H1 (cell line): ENCODE measurements at regions not wholly inside any gene's neighbourhood (a gene's known extent, or its start where the extent isn't known, plus 50 kb on each side); places are given as distances from the start of the nearest gene placed in this dataset.

Experiments
- CTCF ChIA-PET: fragments of 300-600 bp; sonication (Branson Sonifier 250); formaldehyde crosslinking; loops from one replicate; lab custom pipeline; 2021; ENCODE audit not compliant: partially characterized antibody; lab: Charles Lee
- POLR2A ChIA-PET: fragments of 300-600 bp; sonication (Branson Sonifier 250); formaldehyde crosslinking; loops from one replicate; lab custom pipeline; 2021; ENCODE audit warnings: inconsistent platforms; ENCODE audit not compliant: partially characterized antibody; lab: Charles Lee
- DNase-seq, 2 experiments: peaks; one replicate each; pipeline versions ENCODE4 v3.0.0 to v3.0.0-alpha.2; 2010 to 2022; ENCODE audit warnings: low spot score in 2 of 2, low read depth in 1 of 2, mixed read lengths in 1 of 2
- FAIRE-seq: peaks from 2 replicates; lab custom pipeline; 2011; peaks lifted over from hg19 to GRCh38; lab: Jason Lieb, UNC
- H2AFZ ChIP-seq: 2 replicates; pipeline ENCODE4 v1.8.1; 2012; ENCODE audit warnings: low read length, inconsistent platforms
- H2AK5ac ChIP-seq: 2 replicates; pipeline ENCODE4 v1.6.1; 2013; ENCODE audit warnings: low read depth, low read length
- H2BK120ac ChIP-seq: replicated peaks from 2 replicates; pipeline ENCODE3; 2013; ENCODE audit warnings: low read depth, low read length, inconsistent platforms
- H2BK12ac ChIP-seq: 2 replicates; pipeline ENCODE4 v1.6.1; 2013; ENCODE audit warnings: low read depth, low read length
- H2BK15ac ChIP-seq: 2 replicates; pipeline ENCODE4 v1.6.1; 2013; ENCODE audit warnings: low read length
- H2BK20ac ChIP-seq: 2 replicates; pipeline ENCODE4 v1.6.1; 2013; ENCODE audit warnings: low read length
- H2BK5ac ChIP-seq: 2 replicates; pipeline ENCODE4 v1.6.1; 2013; ENCODE audit warnings: low read depth, low read length
- H3K14ac ChIP-seq: 2 replicates; pipeline ENCODE4 v1.6.1; 2013; ENCODE audit warnings: inconsistent platforms; ENCODE audit not compliant: insufficient read length
- H3K18ac ChIP-seq: 2 replicates; pipeline ENCODE4 v1.6.1; 2013; ENCODE audit warnings: low read length; ENCODE audit errors: extremely low read depth
- H3K23ac ChIP-seq: 2 replicates; pipeline ENCODE4 v1.6.1; 2013; ENCODE audit warnings: inconsistent platforms; ENCODE audit not compliant: insufficient read length
- H3K23me2 ChIP-seq: 2 replicates; pipeline ENCODE4 v1.6.1; 2013; ENCODE audit warnings: low read depth, low read length
- H3K27ac ChIP-seq: 2 replicates; pipeline ENCODE4 v1.6.1; 2011; ENCODE audit warnings: low read depth, low read length, inconsistent platforms
- H3K27me3 ChIP-seq, 4 experiments: replicated peaks in 1 of 4; 1 replicate in 1 of 4; 2 replicates in 3 of 4; pipeline versions ENCODE4 v1.6.1 to v1.8.1; 2011 to 2013; ENCODE audit warnings: low read length in 3 of 4, mild to moderate bottlenecking in 3 of 4, inconsistent platforms in 2 of 4, mixed read lengths in 2 of 4, moderate library complexity in 1 of 4; ENCODE audit not compliant: control insufficient read depth in 3 of 4, insufficient read depth in 3 of 4; ENCODE audit errors: extremely low read depth in 1 of 4
- H3K36me3 ChIP-seq, 4 experiments: 2 replicates each; pipeline versions ENCODE4 v1.6.1 to v1.8.1; 2011 to 2013; ENCODE audit warnings: mild to moderate bottlenecking in 4 of 4, low read length in 3 of 4, moderate library complexity in 2 of 4, control low read depth in 1 of 4, inconsistent platforms in 1 of 4; ENCODE audit not compliant: insufficient read depth in 4 of 4, control insufficient read depth in 2 of 4
- H3K4ac ChIP-seq: replicated peaks from 2 replicates; pipeline ENCODE3; 2013; ENCODE audit warnings: low read length, low read depth, mixed read lengths, inconsistent platforms; ENCODE audit not compliant: insufficient read length
- H3K4me1 ChIP-seq, 4 experiments: replicated peaks in 1 of 4; 1 replicate in 1 of 4; 2 replicates in 3 of 4; pipeline versions ENCODE4 v1.6.1 to v1.8.1; 2011 to 2013; ENCODE audit warnings: low read length in 3 of 4, inconsistent platforms in 2 of 4, mixed read lengths in 1 of 4; ENCODE audit not compliant: insufficient read depth in 4 of 4, control insufficient read depth in 3 of 4
- H3K4me2 ChIP-seq, 2 experiments: 2 replicates each; pipeline versions ENCODE4 v1.6.1 to v1.8.1; 2011 to 2013; ENCODE audit warnings: low read depth in 2 of 2, low read length in 2 of 2, control low read depth in 1 of 2, inconsistent platforms in 1 of 2, mild to moderate bottlenecking in 1 of 2; ENCODE audit not compliant: insufficient read depth in 1 of 2
- H3K4me3 ChIP-seq, 4 experiments: fragments of 200-600, 300-600 bp in 1 of 4; sonication (generic), shearing (Covaris generic), sonication (Bioruptor Twin) in 1 of 4; 2 replicates each; pipeline versions ENCODE4 v1.5.1 to v1.8.1; 2011 to 2016; ENCODE audit warnings: low read length in 4 of 4, low read depth in 3 of 4, control low read depth in 2 of 4, inconsistent platforms in 2 of 4, mild to moderate bottlenecking in 2 of 4, mixed read lengths in 1 of 4, moderate library complexity in 1 of 4; ENCODE audit not compliant: insufficient read depth in 2 of 4; ENCODE audit errors: extremely low read depth in 1 of 4
- H3K56ac ChIP-seq: replicated peaks from 2 replicates; pipeline ENCODE3; 2013; ENCODE audit warnings: low read depth, mild to moderate bottlenecking, mixed read lengths, low read length, inconsistent platforms; ENCODE audit not compliant: insufficient read length
- H3K79me1 ChIP-seq: 2 replicates; pipeline ENCODE4 v1.6.1; 2013; ENCODE audit warnings: low read depth, low read length, control low read depth
- H3K79me2 ChIP-seq, 2 experiments: 2 replicates each; pipeline versions ENCODE4 v1.6.1 to v1.8.1; 2012 to 2013; ENCODE audit warnings: low read length in 2 of 2, mild to moderate bottlenecking in 2 of 2, inconsistent platforms in 1 of 2; ENCODE audit not compliant: insufficient read depth in 2 of 2, control insufficient read depth in 1 of 2
- H3K9ac ChIP-seq, 4 experiments: replicated peaks in 1 of 4; 1 replicate in 1 of 4; 2 replicates in 3 of 4; pipeline versions ENCODE4 v1.6.1 to v1.8.1; 2011 to 2013; ENCODE audit warnings: low read depth in 3 of 4, low read length in 3 of 4, control low read depth in 2 of 4, mild to moderate bottlenecking in 2 of 4, moderate library complexity in 2 of 4, inconsistent platforms in 1 of 4; ENCODE audit errors: extremely low read depth in 1 of 4
- H3K9me3 ChIP-seq, 2 experiments: 2 replicates each; pipeline versions ENCODE4 v1.6.1 to v1.8.1; 2012 to 2013; ENCODE audit warnings: mild to moderate bottlenecking in 2 of 2, moderate library complexity in 2 of 2, control low read depth in 1 of 2, inconsistent platforms in 1 of 2, low read depth in 1 of 2, low read length in 1 of 2, mixed read lengths in 1 of 2; ENCODE audit not compliant: insufficient read depth in 2 of 2
- H4K20me1 ChIP-seq, 2 experiments: replicated peaks in 1 of 2; 2 replicates each; pipeline versions ENCODE3 to v1.8.1; 2011 to 2013; ENCODE audit warnings: inconsistent platforms in 2 of 2, low read length in 2 of 2, mild to moderate bottlenecking in 1 of 2; ENCODE audit not compliant: insufficient read depth in 2 of 2, control insufficient read depth in 1 of 2
- H4K5ac ChIP-seq: 2 replicates; pipeline ENCODE4 v1.6.1; 2013; ENCODE audit warnings: low read length, low read depth, mixed read lengths, inconsistent platforms; ENCODE audit not compliant: insufficient read length
- H4K8ac ChIP-seq: 2 replicates; pipeline ENCODE4 v1.8.0; 2013; ENCODE audit warnings: mild to moderate bottlenecking, moderate library complexity, low read length, inconsistent platforms; ENCODE audit not compliant: insufficient read depth; ENCODE audit errors: extremely low read depth
- H4K91ac ChIP-seq: replicated peaks from 2 replicates; pipeline ENCODE3; 2013; ENCODE audit warnings: low read length, mixed read lengths, inconsistent platforms; ENCODE audit not compliant: insufficient read length
- CBX8 ChIP-seq: fragments of 300-800, 300-1000 bp; sonication (generic); IDR thresholded peaks from 2 replicates; pipeline ENCODE4 v1.7.1; 2016; ENCODE audit warnings: low read depth, low read length, borderline replicate concordance
- MAX ChIP-seq: IDR thresholded peaks from 2 replicates; pipeline ENCODE4 v1.6.1; 2012; ENCODE audit warnings: inconsistent platforms
- SP4 ChIP-seq: IDR thresholded peaks from 2 replicates; pipeline ENCODE4 v1.6.1; 2012; ENCODE audit warnings: low read length, inconsistent platforms
- SRF ChIP-seq: IDR thresholded peaks from 2 replicates; pipeline ENCODE4 v1.6.1; 2011; ENCODE audit warnings: mild to moderate bottlenecking, low read depth, low read length, moderate library complexity
- YY1 ChIP-seq: IDR thresholded peaks from 2 replicates; pipeline ENCODE4 v1.6.1; 2011; ENCODE audit warnings: low read depth, mild to moderate bottlenecking, low read length
- WGBS, 2 experiments: shearing (Covaris generic) in 1 of 2; methylation state at CpG; one replicate each; pipeline versions ENCODE4 v1.1.6 to v1.1.7; 2013 to 2015; ENCODE audit warnings: low lambda C conversion rate in 2 of 2, mixed read lengths in 2 of 2, inconsistent platforms in 1 of 2, low coverage in 1 of 2, missing lambda C conversion rate in 1 of 2; ENCODE audit not compliant: insufficient replicate concordance in 2 of 2, insufficient coverage in 1 of 2, insufficient read length in 1 of 2; ENCODE audit errors: extremely low coverage in 1 of 2, missing lambda C conversion rate in 1 of 2; 5-methylcytosine and 5-hydroxymethylcytosine counted together

GRCh38 chr12:28830491-28830890 is 318.6 kb upstream of the FAR2 start:
- 77% methylated on average over 11 of the region's 11 CpGs; no CpG with 5 or more reads in 1 of the 2 experiments for WGBS, 2 experiments
- Histone ChIP-seq H2BK12ac (no peak overlapping the region), H2BK15ac (no peak overlapping the region), H3K9me3 (peaks cover 0 to 3% of the 10 kb centered on the region in 2 experiments; a peak in 1 of 4 replicates), H3K9ac (no peak overlapping the region)
- no peak for TF ChIP-seq SRF
- TF ChIP-seq SP4: no peak
- peak; percentile 80 for TF ChIP-seq YY1
- no peak for TF ChIP-seq CBX8
- TF ChIP-seq MAX: peak; percentile 41; the same call in 1 of the 2 replicates
- TF ChIP-seq, all 59 proteins: peak for 2
- Histone ChIP-seq H4K91ac (no peak overlapping the region), H4K5ac (no peak overlapping the region), H3K27ac (no peak overlapping the region), H3K18ac (no peak overlapping the region), H3K4ac (no peak overlapping the region), H3K4me1 (peaks cover 0 to 3% (median 1%) of the 10 kb centered on the region in 4 experiments; a peak in 2 of 7 replicates), H2BK5ac (no peak overlapping the region), H3K23me2 (no peaks in the 10 kb centered on the region), H3K23ac (no peak overlapping the region), H3K79me1 (no peaks in the 10 kb centered on the region), H4K8ac (no peak overlapping the region), H3K36me3 (no peaks in the 10 kb centered on the region), H3K56ac (no peak overlapping the region), H2AFZ (no peak overlapping the region), H2BK20ac (no peak overlapping the region), H3K27me3 (no peaks in the 10 kb centered on the region), H3K4me3 (no peak overlapping the region), H2AK5ac (no peak overlapping the region), H3K79me2 (no peaks in the 10 kb centered on the region), H4K20me1 (no peaks in the 10 kb centered on the region), H3K14ac (no peak overlapping the region), H3K4me2 (no peak overlapping the region), H2BK120ac (no peak overlapping the region)
- ChIA-PET POLR2A (interaction anchor here (1.1 kb wide), 1 partner anchor 28 kb away, joined by 3 read pairs; no protein-coding TSS in a partner anchor), CTCF (interaction anchor here (1.0 kb wide), 1 partner anchor 42 kb away, joined by 3 read pairs; no protein-coding TSS in a partner anchor)
- peak in 1 of 2 experiments; percentile 3 for DNase-seq
- no peak for FAIRE-seq
